IMR-90 (cell line): ENCODE measurements at regions not wholly inside any gene's neighbourhood (a gene's known extent, or its start where the extent isn't known, plus 50 kb on each side); places are given as distances from the start of the nearest gene placed in this dataset.

Experiments used
- ATAC-seq: fragments of 200-7000 bp; cut with Tn5 transposase; 2 replicates; pipeline ENCODE4 v1.9.1; 2020; ENCODE audit warnings: low read depth, mild to moderate bottlenecking, moderate library complexity
- BruUV-seq: library from RNA; stranded (reverse); fragments of 400-500 nt; replicated peaks from 2 replicates; lab custom pipeline; 2021; lab: Mats Ljungman, UMichigan
- CTCF ChIA-PET: fragments of 300-600 bp; formaldehyde crosslinking; extraction: SDS; loops from one replicate; lab custom pipeline; 2021; ENCODE audit warnings: antibody characterized with exemption; lab: Yijun Ruan, JAX
- POLR2A ChIA-PET: fragments of 300-600 bp; sonication (Branson Sonifier 250); formaldehyde crosslinking; loops from one replicate; lab custom pipeline; 2022; ENCODE audit warnings: antibody characterized with exemption; ENCODE audit not compliant: unreplicated experiment; lab: Charles Lee
- DNase-seq: peaks from one replicate; pipeline ENCODE4 v3.0.0; 2013
- H2AFZ ChIP-seq: replicated peaks from 2 replicates; pipeline ENCODE3; 2013; ENCODE audit warnings: low read length, mild to moderate bottlenecking; ENCODE audit not compliant: poor library complexity
- H2AK5ac ChIP-seq: 2 replicates; pipeline ENCODE4 v1.6.1; 2013; ENCODE audit warnings: low read depth, low read length, inconsistent platforms
- H2AK9ac ChIP-seq: replicated peaks from 2 replicates; pipeline ENCODE3; 2013; ENCODE audit warnings: mild to moderate bottlenecking, low read depth, low read length, moderate library complexity; ENCODE audit not compliant: poor library complexity
- H2BK120ac ChIP-seq: 2 replicates; pipeline ENCODE4 v1.6.1; 2013; ENCODE audit warnings: low read depth, low read length, inconsistent platforms
- H2BK15ac ChIP-seq: 3 replicates; pipeline ENCODE4 v1.6.1; 2013; ENCODE audit warnings: low read depth, low read length, inconsistent platforms
- H2BK20ac ChIP-seq: 2 replicates; pipeline ENCODE4 v1.6.1; 2013; ENCODE audit warnings: low read depth, mild to moderate bottlenecking, inconsistent platforms, low read length, moderate library complexity
- H2BK5ac ChIP-seq: 2 replicates; pipeline ENCODE4 v1.6.1; 2013; ENCODE audit warnings: mild to moderate bottlenecking, low read depth, low read length, inconsistent platforms; ENCODE audit not compliant: poor library complexity, severe bottlenecking
- H3K14ac ChIP-seq: replicated peaks from 2 replicates; pipeline ENCODE4 v1.6.1; 2013; ENCODE audit warnings: low read depth, low read length, inconsistent platforms
- H3K18ac ChIP-seq: 2 replicates; pipeline ENCODE4 v1.6.1; 2013; ENCODE audit warnings: low read depth, low read length, control low read depth
- H3K23ac ChIP-seq: 2 replicates; pipeline ENCODE4 v1.6.1; 2013; ENCODE audit warnings: low read depth, low read length, inconsistent platforms
- H3K27ac ChIP-seq: 2 replicates; pipeline ENCODE4 v1.5.1; 2013; ENCODE audit warnings: mild to moderate bottlenecking, control low read depth, low read length; ENCODE audit not compliant: insufficient read depth
- H3K27me3 ChIP-seq: 2 replicates; pipeline ENCODE4 v1.6.1; 2013; ENCODE audit warnings: low read length; ENCODE audit not compliant: control insufficient read depth, insufficient read depth
- H3K36me3 ChIP-seq: 2 replicates; pipeline ENCODE4 v1.6.1; 2013; ENCODE audit warnings: low read length, mixed read lengths; ENCODE audit not compliant: control insufficient read depth, insufficient read depth
- H3K4ac ChIP-seq: 2 replicates; pipeline ENCODE4 v1.6.1; 2013; ENCODE audit warnings: low read depth, low read length, inconsistent platforms
- H3K4me1 ChIP-seq: 2 replicates; pipeline ENCODE4 v1.6.1; 2013; ENCODE audit warnings: low read length, mixed read lengths; ENCODE audit not compliant: control insufficient read depth, insufficient read depth
- H3K4me2 ChIP-seq: 2 replicates; pipeline ENCODE4 v1.6.1; 2013; ENCODE audit warnings: low read depth, mild to moderate bottlenecking, control low read depth, low read length, moderate library complexity
- H3K4me3 ChIP-seq: 2 replicates; pipeline ENCODE4 v1.5.1; 2013; ENCODE audit warnings: low read depth, mild to moderate bottlenecking, control low read depth, low read length, moderate library complexity; ENCODE audit not compliant: insufficient read depth
- H3K56ac ChIP-seq: 2 replicates; pipeline ENCODE4 v1.6.1; 2013; ENCODE audit warnings: low read length, inconsistent platforms; ENCODE audit not compliant: insufficient read depth; ENCODE audit errors: extremely low read depth
- H3K79me1 ChIP-seq, 2 experiments: 2 replicates each; pipeline ENCODE4 v1.6.1; 2013; ENCODE audit warnings: low read length in 2 of 2, inconsistent platforms in 1 of 2, low read depth in 1 of 2
- H3K9ac ChIP-seq: 2 replicates; pipeline ENCODE4 v1.6.1; 2013; ENCODE audit warnings: low read depth, low read length, control low read depth
- H3K9me1 ChIP-seq: 2 replicates; pipeline ENCODE4 v1.6.1; 2013; ENCODE audit warnings: low read length, inconsistent platforms; ENCODE audit not compliant: insufficient read depth
- H3K9me3 ChIP-seq: 2 replicates; pipeline ENCODE4 v1.6.1; 2013; ENCODE audit warnings: low read length; ENCODE audit not compliant: control insufficient read depth, insufficient read depth
- H4K20me1 ChIP-seq: 2 replicates; pipeline ENCODE4 v1.6.1; 2013; ENCODE audit warnings: low read length, inconsistent platforms; ENCODE audit not compliant: insufficient read depth
- H4K5ac ChIP-seq: 2 replicates; pipeline ENCODE4 v1.6.1; 2013; ENCODE audit warnings: mild to moderate bottlenecking, low read depth, low read length, control low read depth
- H4K8ac ChIP-seq, 2 experiments: 2 replicates each; pipeline ENCODE4 v1.6.1; 2013; ENCODE audit warnings: low read depth in 2 of 2, low read length in 2 of 2, control low read depth in 1 of 2, inconsistent platforms in 1 of 2
- H4K91ac ChIP-seq: 2 replicates; pipeline ENCODE4 v1.6.1; 2013; ENCODE audit warnings: low read depth, low read length, inconsistent platforms; ENCODE audit not compliant: insufficient read depth
- MAFK ChIP-seq: IDR thresholded peaks from 2 replicates; pipeline ENCODE4 v1.6.1; 2012; ENCODE audit warnings: low read depth, low read length, improper control_type of control experiment
- WGBS, 2 experiments: methylation state at CpG; one replicate each; pipeline versions ENCODE4 v1.1.5 to v1.1.7; 2013; ENCODE audit warnings: missing lambda C conversion rate in 2 of 2; ENCODE audit not compliant: insufficient read length in 1 of 2; ENCODE audit errors: extremely low coverage in 2 of 2; 5-methylcytosine and 5-hydroxymethylcytosine counted together
- dilution Hi-C: fragments of 300-500 bp; cut with HindIII; formaldehyde crosslinking; loops from one replicate; pipeline ENCODE4 v1.14.3; 2018; ENCODE audit warnings: low sequenced_read_pairs; ENCODE audit not compliant: unreplicated experiment
- in situ Hi-C: fragments of 300-500 bp; cut with MboI; formaldehyde crosslinking; loops from 3 replicates; pipeline ENCODE4 v1.14.3; 2019; ENCODE audit warnings: low sequenced_read_pairs, inconsistent platforms, mixed read lengths
- intact Hi-C: fragments of 100-400 bp; cut with micrococcal nuclease; formaldehyde crosslinking; loops from 2 replicates; pipeline ENCODE4 v1.10.0; 2022
- TF ChIP-seq, protein P1 (sequence below): fragments of 150-350 bp; IDR thresholded peaks from 2 replicates; pipeline ENCODE4 v1.6.1; 2017; ENCODE audit warnings: mild to moderate bottlenecking, antibody characterized with exemption, low read length, low read depth

DNA sequence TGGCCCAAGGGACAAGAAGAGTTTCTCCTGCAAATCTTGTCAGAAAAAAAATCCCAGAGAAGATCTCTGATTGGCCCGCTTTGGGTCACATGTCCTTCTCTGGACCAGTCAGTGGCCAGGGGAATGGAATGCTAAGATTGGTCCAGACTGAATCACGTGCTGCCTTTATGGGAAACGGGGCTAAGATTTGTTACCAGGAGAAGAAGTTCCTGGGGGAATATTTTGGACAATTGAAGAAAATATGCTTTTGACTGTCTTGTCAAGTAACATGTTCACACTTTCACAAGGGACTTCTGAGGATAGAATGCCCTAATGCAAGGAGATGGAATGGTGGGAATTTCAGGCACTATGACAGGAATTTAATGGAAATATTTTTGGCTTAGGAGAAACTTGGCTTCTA is 74.1 kb upstream of the SH3PXD2B start:
- Histone ChIP-seq H2AFZ (no peak overlapping the region), H3K9me1 (no peaks in the 10 kb centered on the region), H2BK15ac (no peak overlapping the region), H2AK9ac (no peak overlapping the region), H2BK5ac (no peak overlapping the region), H3K27me3 (peaks cover 46% of the 10 kb centered on the region), H3K27ac (no peak overlapping the region), H3K14ac (no peak overlapping the region), H3K4me1 (no peaks in the 10 kb centered on the region), H4K20me1 (no peaks in the 10 kb centered on the region), H4K8ac (no peak overlapping the region), H2BK20ac (no peak overlapping the region), H3K4ac (no peak overlapping the region), H3K23ac (no peak overlapping the region), H3K4me2 (no peak overlapping the region), H2AK5ac (no peak overlapping the region), H4K91ac (no peak overlapping the region), H3K18ac (no peak overlapping the region), H3K9me3 (peaks cover 7% of the 10 kb centered on the region; the same call in 1 of the 2 replicates), H3K79me1 (no peaks in the 10 kb centered on the region), H3K36me3 (no peaks in the 10 kb centered on the region), H3K4me3 (no peak overlapping the region), H4K5ac (no peak overlapping the region), H3K9ac (no peak overlapping the region), H2BK120ac (no peak overlapping the region), H3K56ac (no peak overlapping the region)
- dilution Hi-C loops (no loop called here), in situ Hi-C loops (no loop called here), intact Hi-C loops (loop anchor here (5.0 kb wide), 1 partner anchor 419 kb away; no protein-coding TSS in a partner anchor)
- no peak for TF ChIP-seq MAFK
- TF ChIP-seq, protein P1, sequence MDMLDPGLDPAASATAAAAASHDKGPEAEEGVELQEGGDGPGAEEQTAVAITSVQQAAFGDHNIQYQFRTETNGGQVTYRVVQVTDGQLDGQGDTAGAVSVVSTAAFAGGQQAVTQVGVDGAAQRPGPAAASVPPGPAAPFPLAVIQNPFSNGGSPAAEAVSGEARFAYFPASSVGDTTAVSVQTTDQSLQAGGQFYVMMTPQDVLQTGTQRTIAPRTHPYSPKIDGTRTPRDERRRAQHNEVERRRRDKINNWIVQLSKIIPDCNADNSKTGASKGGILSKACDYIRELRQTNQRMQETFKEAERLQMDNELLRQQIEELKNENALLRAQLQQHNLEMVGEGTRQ, result peak; percentile 94
- DNase-seq, result no peak
- no TSS peak for BruUV-seq
- CTCF ChIA-PET, result no interaction called here
- POLR2A ChIA-PET, result no interaction called here
- no peak for ATAC-seq
- 61% methylated on average over 3 of the region's 3 CpGs; no CpG with 5 or more reads in 1 of the 2 experiments for WGBS, 2 experiments
